Erythroblast (primary cell): ENCODE measurements at regions not wholly inside any gene's neighbourhood (a gene's known extent, or its start where the extent isn't known, plus 50 kb on each side); places are given as distances from the start of the nearest gene placed in this dataset.

Experiments
- GATA1 ChIP-seq: IDR thresholded peaks from 2 replicates; pipeline ENCODE4 v1.6.1; 2011; ENCODE audit warnings: low read depth, mild to moderate bottlenecking, control low read depth, low read length, moderate library complexity
- POLR2A ChIP-seq: IDR thresholded peaks from 2 replicates; pipeline ENCODE4 v1.6.1; 2011; ENCODE audit warnings: mild to moderate bottlenecking, low read length

GRCh38 chr7:131072505-131073091 is 255.1 kb upstream of the MKLN1 start:
- TF ChIP-seq POLR2A (no peak), GATA1 (no peak)
